Psoas muscle (tissue), 7 donors: ENCODE measurements at regions not wholly inside any gene's neighbourhood (a gene's known extent, or its start where the extent isn't known, plus 50 kb on each side); places are given as distances from the start of the nearest gene placed in this dataset.

Source experiments
- ATAC-seq, 4 donors: fragments of 200-7000 bp; cut with Tn5 transposase; one replicate each; pipeline ENCODE4 v1.9.1; 2020; ENCODE audit warnings: moderate library complexity in 3 of 4, mild to moderate bottlenecking in 2 of 4
- DNase-seq, 2 donors: peaks; one replicate each; pipeline ENCODE4 v3.0.0-alpha.2; 2020
- H3K27ac ChIP-seq: fragments of 200-600 bp; one replicate; pipeline ENCODE4 v1.8.0; 2022
- H3K27me3 ChIP-seq, 3 donors: fragments of 200-600 bp in 1 of 3; one replicate each; pipeline versions ENCODE4 v1.6.1 to v1.8.0; 2013 to 2022; ENCODE audit warnings: low read length in 2 of 3, mild to moderate bottlenecking in 2 of 3, moderate library complexity in 1 of 3; ENCODE audit not compliant: insufficient read depth in 3 of 3
- H3K36me3 ChIP-seq, 2 donors: fragments of 200-600 bp in 1 of 2; one replicate each; pipeline versions ENCODE4 v1.6.1 to v1.8.0; 2013 to 2022; ENCODE audit warnings: low read depth in 1 of 2, mild to moderate bottlenecking in 1 of 2, moderate library complexity in 1 of 2; ENCODE audit not compliant: insufficient read depth in 1 of 2
- H3K4me1 ChIP-seq: fragments of 200-600 bp; one replicate; pipeline ENCODE4 v1.8.0; 2022
- H3K4me3 ChIP-seq: fragments of 200-600 bp; one replicate; pipeline ENCODE4 v1.8.0; 2022; ENCODE audit warnings: mild to moderate bottlenecking
- H3K9me3 ChIP-seq: fragments of 200-600 bp; one replicate; pipeline ENCODE4 v1.8.0; 2022
- WGBS, 3 donors: extraction: QIAGEN DNeasy Blood & Tissue Kit; methylation state at CpG; one replicate each; pipeline versions ENCODE4 v1.1.6 to v1.1.7; 2013; 5-methylcytosine and 5-hydroxymethylcytosine counted together
- intact Hi-C, 2 donors: fragments of 100-400 bp; cut with DNase I; formaldehyde crosslinking; loops; one replicate each; pipeline versions ENCODE4 v1.11.0 to v1.14.2; 2022
- TF ChIP-seq, protein P1 (sequence below): fragments of 200-600 bp; IDR thresholded peaks from one replicate; pipeline ENCODE4 v1.8.0; 2022; ENCODE audit warnings: antibody characterized with exemption
- donor health status: healthy with polysubstance abuse.
- donor health status: DM: no; HTN: no; CAD: no; lungs with moderate emphysema.
- donor health status: Bipolar disorder and iron deficiency.
- donor health status: healthy.
- donor health status: DM: yes; HTN: yes; CAD: no.
- donor health status: DM: no; HTN: no; CAD: no.
- donor health status: DM: yes; HTN: yes; CAD: no.

DNA sequence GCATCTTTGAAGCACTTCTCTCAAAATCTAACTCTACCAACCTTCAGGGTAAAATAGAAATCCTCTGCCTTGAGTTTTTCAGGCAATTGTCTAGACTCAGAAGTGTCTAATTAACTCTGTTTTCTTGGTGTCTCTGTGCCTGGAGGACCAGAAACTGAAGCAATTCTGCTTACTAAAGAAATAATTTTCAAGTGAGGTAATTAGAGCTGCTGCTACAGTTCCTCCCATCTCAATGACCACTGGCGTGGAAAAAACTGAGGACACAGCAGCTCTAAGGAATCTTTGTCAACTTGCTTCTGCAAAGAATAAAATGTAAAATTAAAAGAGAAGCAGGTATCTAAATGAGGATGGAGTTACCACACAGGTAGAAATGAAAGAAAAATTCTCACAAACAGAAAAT lies 785.0 kb downstream of the PRELID2 start:
- WGBS, 3 donors, result 51 to 58% (median 57%) methylated on average over 1 of the region's 1 CpG
- Histone ChIP-seq H3K36me3 (no peaks in the 10 kb centered on the region), H3K27ac (no peak overlapping the region), H3K27me3 (no peaks in the 10 kb centered on the region), H3K9me3 (no peaks in the 10 kb centered on the region), H3K4me1 (no peaks in the 10 kb centered on the region), H3K4me3 (no peak overlapping the region)
- intact Hi-C loops, result no loop called here
- no peak for ATAC-seq
- no peak for DNase-seq
- TF ChIP-seq, protein P1, sequence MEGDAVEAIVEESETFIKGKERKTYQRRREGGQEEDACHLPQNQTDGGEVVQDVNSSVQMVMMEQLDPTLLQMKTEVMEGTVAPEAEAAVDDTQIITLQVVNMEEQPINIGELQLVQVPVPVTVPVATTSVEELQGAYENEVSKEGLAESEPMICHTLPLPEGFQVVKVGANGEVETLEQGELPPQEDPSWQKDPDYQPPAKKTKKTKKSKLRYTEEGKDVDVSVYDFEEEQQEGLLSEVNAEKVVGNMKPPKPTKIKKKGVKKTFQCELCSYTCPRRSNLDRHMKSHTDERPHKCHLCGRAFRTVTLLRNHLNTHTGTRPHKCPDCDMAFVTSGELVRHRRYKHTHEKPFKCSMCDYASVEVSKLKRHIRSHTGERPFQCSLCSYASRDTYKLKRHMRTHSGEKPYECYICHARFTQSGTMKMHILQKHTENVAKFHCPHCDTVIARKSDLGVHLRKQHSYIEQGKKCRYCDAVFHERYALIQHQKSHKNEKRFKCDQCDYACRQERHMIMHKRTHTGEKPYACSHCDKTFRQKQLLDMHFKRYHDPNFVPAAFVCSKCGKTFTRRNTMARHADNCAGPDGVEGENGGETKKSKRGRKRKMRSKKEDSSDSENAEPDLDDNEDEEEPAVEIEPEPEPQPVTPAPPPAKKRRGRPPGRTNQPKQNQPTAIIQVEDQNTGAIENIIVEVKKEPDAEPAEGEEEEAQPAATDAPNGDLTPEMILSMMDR, result no peak

DNA sequence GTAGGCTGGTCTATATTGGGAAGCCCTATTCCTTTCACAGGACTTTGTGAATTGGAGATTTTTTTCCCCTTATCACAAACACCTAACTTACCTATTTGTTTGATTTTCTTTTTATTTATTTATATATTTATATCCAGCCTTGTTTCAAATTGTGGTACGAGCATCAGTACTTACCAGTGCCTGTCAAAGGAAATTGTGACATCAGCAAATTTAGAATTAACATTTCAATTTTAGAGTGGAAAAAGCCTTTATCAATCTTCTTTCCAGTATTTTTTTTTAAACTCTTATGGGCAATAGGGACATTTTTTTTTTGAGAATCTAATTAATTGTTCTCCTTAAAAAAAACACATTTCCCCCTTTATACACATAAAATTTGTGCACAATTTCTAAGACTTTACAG lies 790.2 kb downstream of the PRELID2 start:
- no peaks in the 10 kb centered on the region for H3K27me3 ChIP-seq
- no peak overlapping the region for H3K27ac ChIP-seq
- H3K4me3 ChIP-seq, result no peak overlapping the region
- DNase-seq, result no peak
- ATAC-seq, result no peak
- H3K4me1 ChIP-seq, result no peaks in the 10 kb centered on the region
- intact Hi-C loops, result no loop called here
- WGBS, 3 donors, result 82 to 85% (median 83%) methylated on average over 1 of the region's 1 CpG
- H3K36me3 ChIP-seq, result no peaks in the 10 kb centered on the region
- TF ChIP-seq, protein P1, result no peak
- H3K9me3 ChIP-seq, result no peaks in the 10 kb centered on the region

DNA sequence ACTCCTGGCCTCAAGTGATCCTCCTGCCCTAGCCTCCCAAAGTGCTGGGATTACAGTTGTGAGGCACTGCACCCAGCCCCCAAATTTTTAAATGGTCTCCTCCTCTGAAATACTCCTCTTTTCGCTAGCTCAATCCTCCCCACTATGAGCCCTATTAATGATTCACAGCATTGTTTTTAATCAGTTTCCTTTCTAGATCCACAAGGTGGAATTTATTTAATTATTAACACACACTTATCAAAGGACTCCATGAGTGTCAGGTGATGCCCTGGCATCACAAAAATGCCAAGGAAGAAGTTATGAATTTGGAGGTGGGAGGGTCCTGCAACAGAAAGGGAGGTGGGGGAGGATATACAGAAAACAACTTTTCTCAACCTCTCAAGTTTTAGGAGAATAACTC lies 806.5 kb downstream of the PRELID2 start:
- Histone ChIP-seq H3K4me1 (no peaks in the 10 kb centered on the region), H3K9me3 (no peaks in the 10 kb centered on the region), H3K36me3 (no peaks in the 10 kb centered on the region), H3K27me3 (no peaks in the 10 kb centered on the region), H3K27ac (no peak overlapping the region), H3K4me3 (no peak overlapping the region)
- no peak for ATAC-seq
- intact Hi-C loops, result no loop called here
- TF ChIP-seq, protein P1, result no peak
- WGBS, 3 donors, result 84 to 94% (median 93%) methylated on average over 1 of the region's 1 CpG
- no peak for DNase-seq

DNA sequence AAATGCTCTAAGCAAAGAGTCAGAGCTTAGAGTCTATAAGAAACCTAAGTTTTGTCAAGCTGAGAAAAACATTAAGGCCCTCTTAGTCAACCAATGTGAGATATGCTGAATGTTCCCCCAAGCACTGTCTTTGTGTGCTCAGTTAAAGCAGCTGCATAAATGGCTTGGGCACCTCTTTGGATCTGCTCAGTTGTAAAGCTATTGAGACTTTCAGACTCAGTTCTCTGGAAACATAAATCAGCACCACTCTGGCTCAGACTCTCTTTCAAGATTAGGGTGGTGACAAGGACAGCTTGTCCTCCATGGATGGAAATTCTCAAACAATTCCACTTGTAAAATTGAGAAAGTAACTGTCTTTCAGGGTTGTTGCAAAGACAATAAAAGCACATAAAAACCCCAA lies 807.9 kb downstream of the PRELID2 start:
- H3K27me3 ChIP-seq, result no peaks in the 10 kb centered on the region
- no peak overlapping the region for H3K4me3 ChIP-seq
- intact Hi-C loops, result no loop called here
- TF ChIP-seq, protein P1, result no peak
- no peak overlapping the region for H3K27ac ChIP-seq
- ATAC-seq (no peak), DNase-seq (no peak)
- H3K4me1 ChIP-seq, result no peaks in the 10 kb centered on the region
- no peaks in the 10 kb centered on the region for H3K36me3 ChIP-seq
- H3K9me3 ChIP-seq, result no peaks in the 10 kb centered on the region

DNA sequence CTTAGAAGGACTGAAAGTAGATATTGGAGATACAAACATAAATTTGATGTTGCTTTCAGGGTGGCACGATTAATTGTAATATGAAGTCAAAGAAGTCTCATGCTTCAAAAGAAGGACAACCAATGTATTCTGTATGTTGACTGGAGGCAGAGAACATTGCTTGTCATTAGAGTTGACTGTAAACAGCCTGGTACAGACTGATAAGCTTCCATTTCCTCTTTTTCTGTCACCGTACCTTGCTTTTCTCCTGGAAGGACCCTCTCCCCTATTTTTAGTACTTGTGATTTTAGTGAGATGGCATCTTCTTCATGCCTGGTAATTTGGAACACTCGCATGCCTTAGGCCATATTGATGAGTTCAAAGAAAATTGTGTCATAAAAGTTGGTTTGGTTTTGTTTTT lies 809.4 kb downstream of the PRELID2 start:
- no peaks in the 10 kb centered on the region for H3K4me1 ChIP-seq
- intact Hi-C loops, result no loop called here
- TF ChIP-seq, protein P1, result no peak
- ATAC-seq (no peak), DNase-seq (no peak)
- H3K9me3 ChIP-seq, result no peaks in the 10 kb centered on the region
- no peaks in the 10 kb centered on the region for H3K36me3 ChIP-seq
- H3K27me3 ChIP-seq, result no peaks in the 10 kb centered on the region
- WGBS, 3 donors, result 73 to 88% (median 82%) methylated on average over 3 of the region's 3 CpGs
- H3K4me3 ChIP-seq, result no peak overlapping the region
- H3K27ac ChIP-seq, result no peak overlapping the region
